AG10803 (cell line): ENCODE measurements at regions not wholly inside any gene's neighbourhood (a gene's known extent, or its start where the extent isn't known, plus 50 kb on each side); places are given as distances from the start of the nearest gene placed in this dataset.
"Not testable (repeated sequence)": the region's sequence is repeated elsewhere in the genome, so short reads cannot be mapped to it uniquely, and the experiment has no call there.

Experiments
- DNase-seq: peaks from one replicate; pipeline ENCODE4 v3.0.0; 2010; ENCODE audit warnings: low read depth
- H3K4me3 ChIP-seq: 2 replicates; pipeline ENCODE4 v1.5.1; 2011; ENCODE audit warnings: mild to moderate bottlenecking, low read length, control low read depth
- CTCF ChIP-seq: conservative IDR thresholded peaks from 2 replicates; pipeline ENCODE4 v1.5.1; 2011; ENCODE audit warnings: mild to moderate bottlenecking, low read length, control low read depth, inconsistent platforms

GRCh38 chr11:23789938-23790371 lies 706.9 kb upstream of the LUZP2 start:
- no peak for TF ChIP-seq CTCF
- no peak overlapping the region for H3K4me3 ChIP-seq
- DNase-seq: peak; percentile 31

GRCh38 chr11:23797624-23798419 lies 699.0 kb upstream of the LUZP2 start:
- DNase-seq: no peak
- H3K4me3 ChIP-seq: no peak overlapping the region
- TF ChIP-seq CTCF: no peak

- not testable (repeated sequence) for H3K4me3 ChIP-seq
- DNase-seq: peak; percentile 42
- TF ChIP-seq CTCF: peak; percentile 43
These were observed 662.5 kb upstream of the LUZP2 start for GRCh38 chr11:23834306-23834705.

- DNase-seq: peak; percentile 51
- H3K4me3 ChIP-seq: no peak overlapping the region
- TF ChIP-seq CTCF: no peak
These were observed 659.9 kb upstream of the LUZP2 start for GRCh38 chr11:23836981-23837380.

GRCh38 chr11:23840872-23841271 lies 656.0 kb upstream of the LUZP2 start:
- DNase-seq: no peak
- TF ChIP-seq CTCF: no peak
- H3K4me3 ChIP-seq: no peak overlapping the region

GRCh38 chr11:23846902-23847422 lies 649.9 kb upstream of the LUZP2 start:
- TF ChIP-seq CTCF: no peak
- no peak for DNase-seq
- H3K4me3 ChIP-seq: no peak overlapping the region

- TF ChIP-seq CTCF: no peak
- no peak overlapping the region for H3K4me3 ChIP-seq
- DNase-seq: no peak
These were observed 645.6 kb upstream of the LUZP2 start for GRCh38 chr11:23851216-23851615.
